Tongue (tissue), 1 donor: ENCODE measurements at regions not wholly inside any gene's neighbourhood (a gene's known extent, or its start where the extent isn't known, plus 50 kb on each side); places are given as distances from the start of the nearest gene placed in this dataset.
"Not testable (repeated sequence)": the region's sequence is repeated elsewhere in the genome, so short reads cannot be mapped to it uniquely, and the experiment has no call there.

Experiments used
- DNase-seq: peaks from one replicate; pipeline ENCODE4 v3.0.0-alpha.2; 2015

DNA sequence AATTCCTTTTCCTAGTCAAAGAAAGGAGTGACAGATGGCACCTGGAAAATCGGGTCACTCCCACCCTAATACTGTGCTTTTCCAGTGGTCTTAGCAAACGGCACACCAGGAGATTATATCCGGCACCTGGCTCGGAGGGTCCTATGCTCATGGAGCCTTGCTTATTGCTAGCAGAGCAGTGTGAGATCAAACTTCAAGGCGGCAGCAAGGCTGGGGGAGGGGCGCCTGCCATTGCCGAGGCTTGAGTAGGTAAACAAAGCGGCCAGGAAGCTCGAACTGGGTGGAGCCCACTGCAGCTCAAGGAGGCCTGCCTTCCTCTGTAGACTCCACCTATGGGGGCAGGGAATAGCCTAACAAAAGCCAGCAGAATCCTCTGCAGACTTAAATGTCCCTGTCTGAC is 171.4 kb upstream of the AGR3 start:
- DNase-seq = not testable (repeated sequence)

- no peak for DNase-seq
Observed at GRCh38 chr7:17054206-17054605, 172.4 kb upstream of the AGR3 start.

DNA sequence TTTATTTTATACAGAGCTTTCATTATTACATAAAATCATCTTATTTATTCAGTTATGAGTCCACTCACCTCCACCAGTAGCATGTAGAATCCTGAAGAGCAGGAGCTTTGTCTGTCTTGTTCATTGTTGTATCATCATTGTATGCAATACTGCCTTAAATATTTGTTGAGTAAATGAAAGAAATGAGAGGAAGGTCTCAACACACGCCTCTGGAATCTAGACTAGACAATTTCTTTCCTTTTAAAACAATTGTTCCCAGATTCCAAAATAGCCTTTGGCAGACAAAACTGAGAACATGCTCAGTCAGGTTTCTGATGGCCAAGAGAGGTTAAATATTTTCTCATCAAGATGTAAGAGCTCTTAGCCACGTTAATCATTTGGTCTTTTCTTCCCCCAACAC is 173.1 kb upstream of the AGR3 start:
- DNase-seq = no peak

DNA sequence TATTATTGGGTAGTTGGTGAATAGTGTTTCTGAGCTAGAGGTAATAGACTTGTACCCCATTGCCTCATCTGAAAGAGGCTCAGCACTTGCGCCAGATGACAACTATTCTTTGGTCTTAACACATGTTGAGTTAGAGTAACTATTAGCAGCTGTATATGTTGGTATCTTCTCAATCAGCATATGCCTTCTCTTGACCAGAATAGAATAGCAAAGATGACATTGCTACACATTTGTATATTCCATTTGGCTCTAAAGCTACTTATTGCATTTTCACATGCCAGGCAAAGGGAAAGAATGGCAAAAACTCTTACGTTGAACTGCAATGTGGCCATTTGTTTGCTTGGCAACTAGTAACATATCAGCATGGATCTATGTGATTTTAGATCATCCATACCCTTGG is 173.8 kb upstream of the AGR3 start:
- DNase-seq = peak; percentile 17

DNA sequence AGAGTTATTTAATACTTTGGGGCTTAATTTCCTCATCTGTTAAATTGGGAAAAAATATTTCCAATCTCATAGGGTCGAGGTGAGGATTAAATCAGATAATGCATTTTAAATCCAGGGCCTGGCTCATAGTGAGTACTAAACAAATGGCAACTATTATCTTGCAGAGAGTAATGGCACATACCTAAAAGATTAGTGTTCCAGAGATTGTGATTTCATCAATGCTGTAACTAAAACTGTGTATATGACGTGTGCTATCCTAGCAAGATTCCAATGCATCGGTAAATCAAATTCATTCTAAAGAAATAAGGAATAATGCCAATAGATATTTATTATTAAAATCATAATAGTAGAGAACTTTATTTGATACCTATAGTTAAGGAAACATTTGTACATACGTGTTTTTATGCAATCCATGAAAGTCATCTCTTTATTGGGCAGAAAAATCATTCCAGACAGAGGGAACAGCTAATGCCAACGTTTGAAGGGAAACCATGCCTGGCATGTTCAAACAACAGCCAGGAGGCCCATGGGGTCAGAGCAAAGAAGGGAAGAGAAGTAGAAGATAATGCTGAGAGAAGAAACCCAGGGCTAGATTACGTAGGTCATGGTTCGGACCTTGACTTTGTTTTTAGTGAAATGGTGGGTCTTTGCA is 174.8 kb upstream of the AGR3 start:
- no peak for DNase-seq

DNA sequence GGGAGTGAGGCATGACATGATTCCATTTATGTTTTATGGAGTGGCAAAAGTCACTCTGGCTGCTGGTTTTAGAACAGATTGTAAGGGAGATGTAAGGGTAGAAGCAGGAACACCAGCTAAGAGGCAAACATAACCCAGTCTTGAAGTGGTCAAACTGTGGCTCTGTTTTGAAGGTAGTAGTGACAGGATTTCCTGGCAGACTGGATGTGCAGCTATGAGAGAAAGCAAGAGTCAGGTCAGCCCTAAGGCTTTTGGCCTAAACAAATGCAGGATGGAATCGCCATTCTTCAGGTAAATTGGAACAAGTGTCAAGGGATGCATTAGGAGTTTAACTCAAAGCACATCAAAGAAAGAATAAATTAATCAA is 175.3 kb upstream of the AGR3 start:
- no peak for DNase-seq

DNA sequence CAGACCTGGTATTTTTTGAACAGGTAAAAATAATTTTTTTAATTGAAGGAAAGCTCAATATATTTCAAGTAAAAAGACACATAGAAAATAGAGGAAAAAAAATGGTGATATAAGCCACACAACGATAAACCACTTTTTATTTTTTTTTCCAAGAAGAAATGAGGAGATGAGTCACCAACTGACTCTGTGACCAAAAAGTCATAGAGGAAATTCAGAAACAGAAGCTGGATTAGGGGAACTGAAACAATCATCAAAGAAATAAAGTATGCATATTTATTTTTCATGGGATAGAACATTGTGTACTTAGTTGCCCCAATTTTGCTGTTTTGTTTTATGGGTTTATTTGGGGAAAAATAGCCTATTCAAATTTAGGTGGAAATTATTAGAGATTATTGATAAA is 176.8 kb upstream of the AGR3 start:
- no peak for DNase-seq

GRCh38 chr7:17060051-17060450 is 178.3 kb upstream of the AGR3 start:
- DNase-seq = no peak

GRCh38 chr7:17061443-17061842 is 179.7 kb upstream of the AGR3 start:
- DNase-seq = no peak

- no peak for DNase-seq
Observed at GRCh38 chr7:17062151-17063044, 180.6 kb upstream of the AGR3 start.

DNA sequence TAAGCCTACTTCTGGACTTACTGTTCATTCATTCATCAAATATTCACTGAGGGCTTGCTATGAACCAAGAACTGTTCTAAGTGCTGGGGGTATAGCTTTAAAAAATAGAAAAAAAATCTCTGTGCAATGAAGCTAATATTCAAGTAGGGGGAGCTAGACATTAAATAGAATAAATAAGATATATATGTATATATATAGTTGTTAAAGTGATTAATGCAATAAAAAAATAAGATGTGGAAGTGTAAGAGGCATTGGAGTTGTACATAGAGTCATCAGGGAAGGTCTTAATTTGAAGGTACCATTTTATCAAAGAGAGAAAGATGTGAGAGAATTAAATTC is 181.2 kb upstream of the AGR3 start:
- no peak for DNase-seq

DNA sequence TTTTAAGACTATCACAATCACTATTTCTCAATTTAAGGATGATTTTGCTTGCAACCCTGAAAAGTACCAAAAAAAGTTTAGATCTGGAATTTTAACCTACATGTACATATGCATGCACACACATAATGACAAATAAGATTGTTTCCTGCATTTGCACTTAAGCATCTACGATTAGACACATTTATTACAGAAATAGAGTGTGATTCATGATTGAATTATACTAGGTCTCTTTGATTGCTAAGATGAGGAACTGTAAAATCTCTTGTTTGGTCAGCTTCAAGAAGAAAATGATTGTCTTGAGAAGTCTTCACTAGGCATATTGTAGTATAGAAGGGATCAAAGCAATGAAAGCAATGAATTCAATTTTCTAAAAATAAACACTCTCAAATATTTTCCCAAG is 185.9 kb upstream of the AGR3 start:
- no peak for DNase-seq

- no peak for DNase-seq
Observed at GRCh38 chr7:17069146-17069545, 187.4 kb upstream of the AGR3 start.

DNA sequence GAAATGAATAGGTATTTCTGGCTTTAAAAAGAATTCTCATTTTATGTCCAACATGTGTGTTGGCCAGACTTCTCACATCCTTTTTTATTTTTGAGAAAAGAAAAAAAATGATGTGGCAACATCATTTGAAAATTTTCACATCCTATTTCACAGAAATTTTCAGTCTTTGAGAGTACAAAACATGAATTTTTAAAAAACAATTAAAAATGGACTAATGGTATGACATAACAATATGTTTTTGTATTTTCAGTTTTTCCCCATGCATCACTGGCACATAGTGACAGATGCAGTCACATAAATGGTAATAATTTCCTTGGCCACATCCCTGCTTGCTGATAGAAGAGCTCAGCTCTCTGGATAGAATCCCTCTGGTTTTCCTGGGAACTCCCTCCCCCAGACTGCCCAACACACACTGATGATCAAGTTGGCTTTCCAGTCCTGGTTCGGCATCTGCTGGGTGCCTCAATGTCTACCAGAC is 188.5 kb upstream of the AGR3 start:
- no peak for DNase-seq

GRCh38 chr7:17071866-17072265 is 190.1 kb upstream of the AGR3 start:
- DNase-seq = no peak

DNA sequence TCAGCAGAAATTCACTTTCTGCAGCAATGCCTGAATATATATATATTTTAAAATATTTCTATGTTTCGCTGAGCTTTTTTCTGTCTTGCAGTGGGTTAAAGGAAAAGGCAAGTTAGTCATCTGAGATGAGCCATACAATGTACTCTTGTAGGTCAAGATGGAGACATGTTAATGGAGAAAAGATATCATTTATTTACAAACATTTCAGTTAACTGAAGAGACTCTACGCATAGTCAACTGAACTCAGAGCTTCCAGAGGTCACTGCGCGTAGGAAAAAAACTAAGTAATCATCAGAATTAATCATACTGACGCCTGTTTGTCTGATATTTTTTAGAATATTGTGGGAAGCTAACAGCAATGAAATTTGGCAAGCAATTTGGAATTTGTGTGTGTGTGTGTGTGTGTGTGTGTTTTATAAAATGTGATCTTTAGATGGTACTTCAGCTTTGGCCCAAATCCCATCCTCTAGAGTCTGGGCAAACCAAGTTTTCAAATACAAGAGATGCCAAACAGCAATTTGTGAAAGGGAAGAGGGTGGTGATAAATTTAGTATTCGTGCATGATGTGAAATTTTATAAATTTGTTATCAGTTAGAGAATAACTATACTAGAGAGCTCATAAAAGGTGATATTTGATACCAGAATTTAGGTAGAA is 193.9 kb upstream of the AGR3 start:
- no peak for DNase-seq

- DNase-seq = no peak
Observed at GRCh38 chr7:17078298-17078697, 196.5 kb upstream of the AGR3 start.

- DNase-seq = no peak
Observed at GRCh38 chr7:17083392-17084165, 201.8 kb upstream of the AGR3 start.

GRCh38 chr7:17084166-17084475 is 202.3 kb upstream of the AGR3 start:
- DNase-seq = no peak

DNA sequence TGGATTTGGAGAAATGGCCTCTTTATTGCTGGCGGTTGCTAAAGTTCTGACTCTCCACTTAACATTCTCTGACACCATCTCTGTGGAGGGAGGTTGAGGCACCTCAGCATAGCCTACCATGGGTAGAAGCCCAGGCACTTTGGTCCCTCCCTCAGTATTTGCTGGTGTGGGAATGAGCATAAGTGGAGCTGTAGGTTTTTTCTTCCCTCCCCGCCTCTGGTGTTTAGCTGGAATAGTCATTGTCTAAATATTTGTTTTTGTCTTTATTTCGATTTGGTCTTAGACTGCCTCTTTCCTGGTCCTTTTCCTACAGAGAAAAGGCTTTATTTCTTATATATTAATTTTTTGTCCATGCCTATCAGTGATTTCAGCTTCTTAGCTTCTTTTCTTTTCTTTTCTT is 203.4 kb upstream of the AGR3 start:
- DNase-seq = no peak

DNA sequence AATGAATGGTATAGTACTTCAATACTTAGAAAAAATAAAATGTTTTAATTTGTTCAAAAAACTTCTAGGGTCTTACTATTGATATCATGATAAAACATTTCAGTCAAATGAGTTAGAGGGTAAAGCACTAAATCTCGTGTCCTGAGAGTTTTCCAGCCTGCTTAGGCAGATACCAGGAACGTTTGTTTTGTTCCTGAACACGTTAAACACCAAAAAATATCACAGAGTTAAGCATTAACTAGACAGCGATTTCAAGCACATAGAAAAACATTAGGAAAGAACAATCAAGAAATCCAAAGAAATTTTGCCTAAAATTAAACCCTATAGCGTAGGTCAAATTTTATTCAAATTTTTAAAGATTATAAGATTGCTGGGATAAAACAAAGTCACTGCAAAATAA is 204.6 kb upstream of the AGR3 start:
- no peak for DNase-seq

DNA sequence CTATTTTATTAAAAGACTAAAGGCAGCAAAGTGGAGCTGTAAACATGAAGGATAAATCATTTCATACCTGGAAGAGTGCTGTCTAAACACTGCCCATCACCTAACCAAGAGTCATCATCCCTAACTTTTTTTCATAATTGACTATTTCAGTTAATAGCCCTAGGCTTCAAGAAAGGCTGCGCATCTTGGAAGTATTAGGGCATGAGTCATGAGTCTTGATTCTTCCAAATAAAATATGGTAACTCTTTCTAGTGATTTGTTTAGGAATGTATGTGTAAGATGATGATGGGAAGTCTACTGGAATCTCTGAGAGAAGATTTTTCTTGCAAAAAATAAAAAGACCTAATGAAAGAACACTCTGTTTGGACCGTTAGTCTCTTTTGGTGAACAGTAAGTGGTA is 207.7 kb upstream of the AHR start:
- no peak for DNase-seq

DNA sequence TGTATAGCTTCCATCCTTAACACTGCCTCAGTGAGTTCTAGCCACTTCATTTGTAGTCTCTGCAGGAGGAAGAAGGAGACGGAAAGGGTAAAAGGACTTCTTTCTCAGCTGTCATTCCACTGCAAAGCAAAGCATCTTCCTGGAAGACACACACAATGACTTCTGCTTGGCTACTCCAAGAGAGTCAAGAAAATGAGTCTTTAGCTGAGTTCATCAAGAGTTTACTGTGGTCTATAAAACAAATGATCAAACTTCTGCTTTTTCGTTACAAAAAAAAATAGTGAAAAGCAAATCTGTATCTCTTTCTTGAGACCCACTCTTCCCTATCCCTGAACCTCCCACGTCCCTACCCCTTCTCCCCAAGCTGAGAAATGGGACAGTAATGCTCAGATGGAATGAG is 205.0 kb upstream of the AHR start:
- no peak for DNase-seq
